SH-SY5Y (cell line): ENCODE measurements at regions not wholly inside any gene's neighbourhood (a gene's known extent, or its start where the extent isn't known, plus 50 kb on each side); places are given as distances from the start of the nearest gene placed in this dataset.

Source experiments
- GATA2 ChIP-seq: IDR thresholded peaks from 2 replicates; pipeline ENCODE4 v1.6.1; 2011; ENCODE audit warnings: mild to moderate bottlenecking, low read depth, low read length
- GATA3 ChIP-seq: IDR thresholded peaks from 2 replicates; pipeline ENCODE4 v1.6.1; 2011; ENCODE audit warnings: low read depth, mild to moderate bottlenecking, low read length, moderate library complexity

DNA sequence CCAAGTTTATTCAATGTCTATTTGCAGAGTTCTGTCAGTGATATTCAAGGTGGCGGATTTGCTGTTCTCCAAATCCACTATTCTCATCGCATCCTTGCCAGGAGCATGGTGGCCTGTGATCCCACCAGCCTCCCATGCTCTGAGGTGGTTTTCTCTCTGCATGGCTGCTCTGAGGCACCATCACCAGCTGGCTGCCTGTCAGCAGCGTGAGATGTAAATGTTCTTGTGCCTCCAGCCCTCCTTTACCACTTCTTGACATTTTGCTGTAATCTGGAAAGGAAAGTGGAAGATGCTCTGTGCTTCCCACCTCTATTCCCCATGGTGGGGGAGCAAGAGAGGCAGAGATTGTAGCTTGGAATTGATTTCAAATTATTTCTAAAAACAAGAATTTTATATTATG is 293.6 kb upstream of the SLC24A2 start:
- TF ChIP-seq GATA2, result no peak
- no peak for TF ChIP-seq GATA3

DNA sequence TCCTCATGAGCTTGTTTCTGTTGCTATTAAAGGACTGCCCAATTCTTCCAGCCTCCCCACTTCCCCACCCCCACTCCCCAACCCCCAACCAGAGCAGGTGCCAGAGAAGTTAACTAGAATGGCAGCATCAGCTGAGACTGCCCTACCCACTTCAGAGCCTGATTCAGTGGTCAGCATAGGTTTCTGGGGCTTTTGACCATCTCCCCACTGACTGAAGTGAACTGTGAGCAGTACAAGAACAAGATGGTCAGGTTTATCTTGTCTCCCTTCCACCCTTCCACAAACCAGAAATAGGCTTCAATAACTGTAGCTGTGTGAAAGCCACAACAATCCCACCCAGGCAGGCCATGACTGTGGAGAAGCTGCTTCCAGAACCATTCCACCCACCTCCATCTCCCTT is 289.4 kb upstream of the SLC24A2 start:
- no peak for TF ChIP-seq GATA2
- no peak for TF ChIP-seq GATA3

DNA sequence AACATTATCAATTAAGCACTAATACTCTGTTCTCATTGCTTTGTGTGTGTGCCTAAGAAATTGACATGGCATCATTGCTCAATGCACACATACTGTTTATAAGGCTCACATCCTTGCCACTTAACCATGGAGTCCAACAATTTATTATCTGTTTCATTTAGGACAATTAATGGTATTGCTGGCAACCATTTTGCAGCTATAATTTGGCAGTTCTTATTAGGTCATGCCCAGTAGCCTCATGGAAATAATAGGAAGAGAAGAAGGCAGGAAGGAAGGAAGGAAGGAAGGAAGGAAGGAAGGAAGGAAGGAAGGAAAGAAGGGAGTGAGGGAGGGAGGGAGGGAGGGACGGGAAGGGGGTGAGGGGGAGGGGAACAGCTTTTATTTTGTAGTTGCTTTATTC is 285.5 kb upstream of the SLC24A2 start:
- TF ChIP-seq GATA3 (no peak), GATA2 (no peak)

DNA sequence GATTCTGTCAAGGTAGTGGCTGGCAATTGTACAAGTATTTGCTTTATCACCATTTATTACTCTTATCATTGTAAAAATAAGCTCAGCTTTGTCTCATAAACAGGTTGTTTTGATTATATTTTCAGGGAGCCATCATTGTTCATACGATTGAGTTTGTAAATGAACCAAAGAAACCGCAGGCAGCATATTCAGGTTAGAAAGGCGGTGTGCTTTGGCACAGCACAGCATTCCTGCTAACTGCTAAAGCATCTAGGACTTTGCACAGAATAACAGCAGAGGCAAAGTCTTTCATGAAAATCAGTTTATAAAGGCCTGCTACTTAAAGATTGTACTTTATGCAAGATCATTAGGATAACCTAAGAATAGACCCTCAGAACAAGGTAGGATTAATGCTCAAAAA is 281.5 kb upstream of the SLC24A2 start:
- TF ChIP-seq GATA3 (no peak), GATA2 (no peak)

DNA sequence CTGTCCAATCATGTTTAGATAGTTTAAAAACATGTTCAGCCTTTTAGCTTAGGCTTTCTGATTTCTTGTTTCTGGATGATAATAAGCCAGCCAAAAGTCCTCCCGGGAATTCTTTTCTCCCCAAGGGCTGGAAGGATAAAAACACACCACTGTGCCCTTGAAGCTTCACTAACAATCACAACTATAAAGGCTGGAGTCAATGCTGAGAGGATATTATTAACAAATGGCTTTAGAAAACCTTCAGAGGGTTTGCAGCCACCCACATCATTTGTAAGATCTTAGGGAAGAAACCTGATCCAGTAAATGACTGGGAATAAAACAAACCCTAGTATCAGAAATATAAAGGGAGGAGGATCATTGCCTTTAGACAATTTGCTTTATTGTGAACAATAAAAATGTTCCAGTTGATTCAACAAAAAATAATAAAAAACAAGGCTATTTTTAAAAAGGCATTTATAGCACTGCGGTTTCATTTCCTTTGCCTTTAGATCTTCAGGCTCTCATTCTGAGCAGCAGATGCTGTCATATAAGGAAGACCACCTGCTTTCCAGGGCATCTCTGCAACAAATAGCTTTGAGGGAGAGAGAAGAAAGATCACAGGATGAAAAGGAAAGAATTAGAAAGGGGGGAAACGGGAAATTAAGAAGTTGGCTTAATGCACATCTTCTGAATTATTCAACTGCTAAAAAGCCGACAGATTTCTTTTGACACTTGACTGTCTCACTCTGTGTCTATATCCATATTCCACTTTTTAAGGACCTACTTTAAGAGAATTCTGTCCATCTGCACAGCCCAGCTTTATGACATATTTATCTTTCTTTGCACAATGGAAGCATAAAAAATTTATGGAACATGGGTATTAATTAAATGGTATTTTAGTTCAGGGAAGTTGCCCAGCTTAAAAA is 277.2 kb upstream of the SLC24A2 start:
- TF ChIP-seq GATA2, result no peak
- no peak for TF ChIP-seq GATA3

DNA sequence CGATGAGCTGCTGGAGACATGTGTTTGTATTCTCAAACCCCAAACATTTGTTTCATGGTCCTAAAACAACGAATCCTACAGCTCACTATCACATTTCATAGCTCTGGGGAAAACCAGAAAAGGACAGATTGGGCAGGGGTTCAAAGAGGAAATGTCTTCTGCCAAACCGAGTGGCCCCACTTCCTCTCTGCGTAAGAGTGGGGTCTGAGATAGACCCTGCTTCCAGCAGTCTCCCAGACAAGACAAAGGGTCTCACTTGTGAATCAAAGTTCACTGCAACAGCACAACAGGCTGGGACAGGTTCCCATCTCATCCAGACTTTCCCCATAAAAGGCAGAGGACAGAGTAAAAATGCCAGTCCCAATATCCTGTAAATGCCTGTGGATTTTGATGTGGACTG is 276.2 kb upstream of the SLC24A2 start:
- TF ChIP-seq GATA2 (no peak), GATA3 (no peak)

DNA sequence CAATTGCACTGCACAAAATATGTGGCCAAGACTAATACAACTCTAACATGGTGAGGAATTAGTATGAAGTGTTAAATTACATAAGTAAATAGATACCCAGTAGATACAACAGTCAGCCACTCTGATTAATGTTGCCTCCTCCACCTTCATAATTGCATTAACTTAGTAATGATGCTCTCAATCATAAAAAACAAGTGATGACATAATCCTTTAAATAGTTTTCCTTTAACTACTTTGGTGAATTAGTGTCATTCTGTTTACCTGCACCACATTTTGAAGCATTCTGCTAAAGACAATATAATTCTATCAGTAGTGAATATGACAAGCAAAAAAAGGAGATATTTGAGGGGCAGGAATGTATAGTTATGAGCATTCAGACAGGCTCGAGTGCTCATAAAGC is 265.9 kb upstream of the SLC24A2 start:
- TF ChIP-seq GATA3 (no peak), GATA2 (no peak)

DNA sequence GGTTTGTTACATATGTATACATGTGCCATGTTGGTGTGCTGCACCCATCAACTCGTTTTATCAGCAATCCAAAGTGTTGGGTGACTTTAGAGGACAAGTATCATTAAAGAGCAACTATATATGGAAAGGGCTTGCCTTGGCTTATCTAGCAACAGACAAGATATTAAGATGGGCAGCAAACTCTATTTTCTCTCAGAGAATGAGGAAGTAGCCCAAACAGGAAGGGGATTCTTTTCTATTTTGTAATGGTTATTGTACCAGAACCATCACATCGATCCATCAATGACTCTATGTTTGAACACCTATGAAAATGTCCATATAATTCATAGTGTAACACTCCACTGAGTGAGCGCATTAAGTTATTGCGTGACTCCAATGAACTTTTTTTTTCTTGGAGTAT is 260.1 kb upstream of the SLC24A2 start:
- TF ChIP-seq GATA3, result no peak
- no peak for TF ChIP-seq GATA2

DNA sequence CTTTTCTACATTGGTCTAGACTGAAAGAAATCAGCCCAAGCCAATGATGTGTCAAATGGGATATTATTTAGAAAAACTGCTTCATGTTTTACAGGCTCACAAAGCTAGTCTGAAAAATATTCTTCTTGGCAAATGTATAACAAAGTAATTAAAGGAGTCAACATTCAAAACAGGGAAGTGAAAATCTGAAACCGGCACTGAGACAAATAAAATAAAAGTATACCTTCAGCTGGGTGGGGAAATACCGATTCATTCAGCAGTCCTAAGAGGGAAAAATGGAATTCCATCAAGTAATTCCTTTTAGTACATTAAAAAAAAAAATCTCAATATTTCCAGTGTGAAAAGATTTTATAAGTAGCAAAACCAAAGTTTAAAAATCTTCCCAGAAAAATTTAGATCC is 259.6 kb upstream of the SLC24A2 start:
- TF ChIP-seq GATA3 (no peak), GATA2 (no peak)

DNA sequence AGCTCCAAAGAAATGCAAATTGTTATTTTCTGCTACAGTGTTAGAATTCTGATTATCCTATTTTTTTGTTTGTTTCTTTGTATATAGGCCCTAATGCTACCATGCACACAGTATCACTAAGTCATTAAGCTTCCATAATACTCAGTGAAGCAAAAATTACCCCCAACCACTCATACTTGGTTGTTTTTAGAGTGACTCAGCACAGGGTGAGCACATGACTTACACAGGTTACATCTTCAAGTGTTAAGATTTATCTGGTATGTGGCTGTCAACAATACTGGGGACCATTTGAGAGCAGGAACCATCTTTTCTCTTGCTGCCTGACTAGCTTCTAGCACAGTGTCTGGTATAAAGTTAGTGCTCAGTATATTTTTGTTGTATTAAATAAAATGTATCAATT is 255.8 kb upstream of the SLC24A2 start:
- TF ChIP-seq GATA3 (no peak), GATA2 (no peak)

DNA sequence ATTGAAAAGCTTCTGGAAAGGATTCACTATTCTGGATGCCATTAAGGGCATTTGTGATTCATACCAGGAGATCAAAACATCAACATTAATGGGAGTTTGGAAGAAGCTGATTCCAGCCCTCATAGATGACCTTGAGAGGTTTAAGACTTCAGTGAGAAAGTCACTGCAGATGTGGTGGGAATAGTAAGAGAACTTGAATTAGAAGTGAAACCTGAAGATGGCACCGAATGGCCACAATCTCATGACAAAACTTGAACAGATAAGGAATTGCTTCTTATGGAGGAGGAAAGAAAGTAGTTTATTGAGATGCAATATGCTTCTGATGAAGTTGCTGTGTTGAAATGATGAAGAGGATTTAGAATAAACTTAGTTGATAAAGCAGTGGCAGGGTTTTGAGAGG is 254.6 kb upstream of the SLC24A2 start:
- no peak for TF ChIP-seq GATA2
- no peak for TF ChIP-seq GATA3

DNA sequence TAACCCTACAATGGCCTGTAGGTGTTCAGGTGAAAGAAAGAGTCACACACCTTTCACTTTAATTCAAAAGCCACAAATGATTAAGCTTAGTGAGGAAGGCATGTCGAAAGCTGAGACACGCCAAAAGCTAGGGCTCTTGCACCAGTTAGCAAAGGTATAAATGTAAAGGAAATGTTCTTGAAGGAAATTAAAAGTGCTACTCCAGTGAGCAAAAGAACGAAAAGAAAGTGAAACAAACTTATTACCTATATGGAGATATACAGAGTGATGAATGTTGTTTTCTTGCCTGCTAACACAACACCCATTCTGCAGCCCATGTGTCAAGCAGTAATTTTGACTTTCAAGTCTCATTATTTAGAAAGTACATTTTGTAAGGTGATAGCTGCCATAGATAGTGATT is 254.2 kb upstream of the SLC24A2 start:
- no peak for TF ChIP-seq GATA2
- TF ChIP-seq GATA3, result no peak

DNA sequence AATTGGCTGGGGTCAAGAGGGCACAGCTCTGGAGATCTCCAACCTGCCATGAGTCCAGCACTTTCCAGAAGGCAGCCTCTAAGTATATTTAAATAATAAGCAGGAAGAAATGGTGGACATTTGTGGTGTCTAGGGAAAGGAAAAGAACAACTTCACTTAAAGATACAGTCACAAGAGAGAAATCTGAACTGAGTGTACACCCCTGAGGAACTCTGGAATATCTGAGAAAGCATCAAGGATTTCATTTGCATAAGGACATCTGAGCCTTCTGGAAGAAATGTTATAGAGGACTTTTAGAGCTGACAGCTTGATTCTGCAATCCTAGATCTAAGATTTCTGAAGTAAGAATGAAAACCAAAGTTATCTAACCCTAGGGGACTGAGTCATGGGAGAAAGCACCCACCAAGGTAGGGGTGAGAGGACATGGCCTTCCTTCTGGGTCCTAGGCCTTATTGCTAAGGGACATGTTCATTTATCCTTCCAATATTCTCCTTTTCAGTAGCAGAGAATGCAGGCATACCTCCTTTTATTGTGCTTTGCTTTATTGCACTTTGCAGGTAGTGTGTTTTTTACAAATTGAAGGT is 253.4 kb upstream of the SLC24A2 start:
- TF ChIP-seq GATA2 (no peak), GATA3 (no peak)

DNA sequence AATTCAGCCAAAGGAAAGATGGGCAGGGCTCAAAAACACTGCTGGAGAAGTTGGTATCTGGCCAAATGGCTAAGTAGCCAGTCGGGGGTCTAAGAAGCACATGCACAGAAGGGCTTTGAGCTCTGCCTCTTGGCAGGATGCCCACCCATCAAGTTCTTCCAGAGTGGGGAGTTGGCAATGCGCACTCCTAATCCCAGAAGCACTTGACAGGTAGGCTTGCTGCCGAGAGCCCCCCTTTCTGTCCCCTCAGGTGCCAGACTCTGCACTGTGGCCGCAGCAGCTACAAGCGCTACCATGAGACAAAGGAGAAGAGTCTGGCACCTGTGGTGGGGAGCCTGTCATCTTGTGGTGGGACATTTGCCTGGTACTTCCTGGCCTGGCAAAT is 252.9 kb upstream of the SLC24A2 start:
- TF ChIP-seq GATA3 (no peak), GATA2 (no peak)

DNA sequence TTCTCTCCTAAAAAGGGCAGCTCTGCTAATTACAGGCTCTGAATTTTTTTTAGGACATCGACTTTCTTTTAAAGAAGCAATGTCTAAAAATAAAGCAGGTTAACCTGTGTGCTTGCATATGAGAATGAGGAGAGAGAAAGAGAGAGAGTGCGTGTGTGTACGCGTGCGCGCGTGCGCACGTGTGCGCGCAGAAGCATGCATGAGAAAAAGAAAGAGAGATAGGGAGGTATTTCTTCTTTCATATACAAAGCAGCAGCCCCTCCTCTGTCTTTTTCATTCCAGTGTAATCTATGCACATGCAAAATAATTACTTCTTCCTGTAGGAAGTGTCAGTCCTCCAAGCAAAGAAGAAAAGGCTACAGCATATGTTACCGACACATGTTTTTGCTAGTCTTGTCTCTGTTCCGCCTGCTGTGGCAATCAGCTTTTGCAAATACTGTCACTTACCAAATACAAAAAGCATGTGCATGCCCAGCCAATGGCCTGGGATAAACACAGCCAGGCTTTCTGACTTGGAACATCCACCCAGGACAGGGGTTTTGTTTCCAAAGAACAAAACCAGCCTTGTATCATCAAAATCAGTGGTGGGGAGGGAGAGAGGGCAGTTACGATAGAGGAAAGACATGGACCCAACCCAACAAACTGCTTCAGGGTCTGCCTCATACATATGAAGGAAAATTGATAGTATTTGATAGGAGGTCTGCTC is 252.3 kb upstream of the SLC24A2 start:
- TF ChIP-seq GATA3 (no peak), GATA2 (no peak)

DNA sequence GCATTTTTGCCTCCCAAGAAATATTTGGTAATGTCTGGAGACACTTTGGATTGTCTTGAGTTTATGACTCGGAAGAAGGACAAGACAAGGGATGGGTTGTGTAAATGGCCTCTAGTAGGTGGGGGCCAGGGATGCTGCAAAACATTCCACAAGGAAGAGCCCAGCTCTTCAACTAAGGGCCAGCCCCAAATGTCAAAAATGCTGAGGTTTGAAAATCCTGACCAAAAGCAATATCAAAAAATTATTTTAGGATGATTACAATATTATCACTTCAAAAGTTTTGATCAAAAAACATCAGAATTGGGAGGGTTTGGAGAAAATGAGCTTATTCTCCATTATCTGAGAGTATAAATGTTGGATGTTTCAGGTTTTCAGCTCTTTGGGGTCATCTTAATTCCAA is 248.9 kb upstream of the SLC24A2 start:
- no peak for TF ChIP-seq GATA2
- TF ChIP-seq GATA3, result no peak
